ENCODE measurements at regions not wholly inside any gene's neighbourhood (a gene's known extent, or its start where the extent isn't known, plus 50 kb on each side); places are given as distances from the start of the nearest gene placed in this dataset.

DNA sequence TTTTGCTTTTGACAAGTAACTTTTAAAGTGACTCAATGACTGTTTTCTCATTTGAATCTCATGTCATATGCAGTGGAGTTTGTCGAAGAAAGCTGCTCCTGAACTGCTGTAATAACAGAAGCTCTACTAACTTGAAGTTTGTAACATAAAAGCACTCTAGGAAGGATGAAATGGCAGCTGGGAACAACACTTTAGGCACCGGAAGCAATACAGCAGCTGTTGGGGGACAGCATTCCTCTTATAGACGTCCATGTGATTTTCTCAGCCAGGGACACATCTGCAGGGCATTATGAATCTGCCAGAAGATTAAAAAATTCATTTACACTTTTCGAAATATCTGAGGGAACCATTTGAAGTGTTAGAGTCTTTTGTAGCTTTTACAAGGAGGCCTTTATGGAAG, 1035.8 kb downstream of the ADGRL3 start:
- DNase-seq (ENCODE audit: low read depth), result no peak

DNA sequence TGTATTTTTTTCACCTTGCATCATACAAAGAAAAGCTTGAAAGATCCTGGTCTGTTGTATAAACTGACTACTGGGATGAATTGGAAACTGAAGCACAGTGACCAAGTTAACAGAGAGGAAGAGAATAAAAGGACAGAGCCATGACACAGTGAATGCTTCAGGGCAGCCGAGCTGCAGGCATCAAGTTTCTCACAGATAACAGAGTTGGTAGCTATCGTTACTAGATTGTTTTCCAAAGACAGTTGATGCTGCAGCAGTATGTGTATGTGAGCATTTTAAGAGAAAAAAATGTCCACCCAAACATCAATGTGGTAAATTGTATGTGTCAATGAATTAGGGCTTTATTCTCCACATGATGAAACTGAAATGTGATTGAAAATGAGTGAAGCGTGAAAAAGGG, 1032.7 kb downstream of the ADGRL3 start:
- DNase-seq (ENCODE audit: low read depth), result no peak

DNA sequence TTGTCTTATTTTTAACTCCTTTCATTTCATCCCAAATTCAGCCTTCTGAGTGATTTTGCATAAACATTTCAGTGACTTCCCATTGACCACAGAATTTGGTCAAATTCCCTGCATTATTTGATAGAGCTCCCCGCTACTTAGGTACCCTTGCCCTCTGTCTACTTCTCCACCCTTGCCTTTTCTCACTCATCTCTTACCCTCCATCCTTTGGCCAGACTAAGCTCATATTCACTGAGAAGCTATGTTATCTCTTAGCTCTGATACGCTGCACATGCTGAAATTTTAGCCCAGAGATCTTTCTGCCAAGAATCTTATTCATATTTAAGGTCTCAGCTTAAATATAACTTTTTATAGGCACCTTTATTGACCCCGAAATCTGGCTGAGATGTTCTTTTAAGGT, 1031.9 kb downstream of the ADGRL3 start:
- no peak for DNase-seq (ENCODE audit: low read depth)

DNA sequence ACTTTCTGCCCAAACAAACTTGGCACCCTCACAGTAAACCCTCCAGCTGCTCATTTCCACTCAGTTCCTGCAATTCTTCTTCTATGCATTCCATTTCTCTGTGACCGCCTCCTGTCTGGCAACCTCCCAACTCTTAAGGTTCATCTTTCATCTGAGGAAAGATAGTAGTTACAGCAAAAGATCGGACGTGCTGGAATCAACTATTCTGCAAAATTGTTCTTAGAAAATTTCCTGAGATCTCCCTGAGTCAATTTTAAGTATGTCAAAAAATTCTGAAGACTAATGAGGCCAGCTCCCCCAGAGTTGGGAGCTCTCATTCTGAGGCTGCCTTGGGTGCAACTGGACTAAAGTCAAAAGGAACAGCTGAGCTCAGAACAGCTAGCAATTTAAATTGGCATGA, 1026.0 kb downstream of the ADGRL3 start:
- no peak for DNase-seq (ENCODE audit: low read depth)

DNA sequence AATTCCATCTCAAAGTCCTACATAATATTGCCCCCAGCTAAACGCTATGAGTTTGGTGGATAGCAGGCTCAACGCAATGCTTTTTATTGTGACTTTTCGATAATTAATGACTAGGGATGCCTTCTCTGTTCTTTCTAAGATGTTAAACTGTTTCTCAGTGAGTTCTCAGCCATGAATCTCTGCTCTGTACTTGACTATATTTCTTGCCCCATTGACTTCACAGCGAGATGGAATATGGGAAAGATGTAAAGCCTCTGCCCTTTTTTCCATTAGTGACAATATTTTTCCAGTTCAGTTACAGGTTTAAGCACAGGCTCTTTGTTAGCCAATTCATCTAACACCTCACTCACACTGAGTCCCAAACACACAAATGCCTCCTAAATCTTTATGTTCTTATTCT, 1022.0 kb downstream of the ADGRL3 start:
- DNase-seq (ENCODE audit: low read depth), result no peak

DNA sequence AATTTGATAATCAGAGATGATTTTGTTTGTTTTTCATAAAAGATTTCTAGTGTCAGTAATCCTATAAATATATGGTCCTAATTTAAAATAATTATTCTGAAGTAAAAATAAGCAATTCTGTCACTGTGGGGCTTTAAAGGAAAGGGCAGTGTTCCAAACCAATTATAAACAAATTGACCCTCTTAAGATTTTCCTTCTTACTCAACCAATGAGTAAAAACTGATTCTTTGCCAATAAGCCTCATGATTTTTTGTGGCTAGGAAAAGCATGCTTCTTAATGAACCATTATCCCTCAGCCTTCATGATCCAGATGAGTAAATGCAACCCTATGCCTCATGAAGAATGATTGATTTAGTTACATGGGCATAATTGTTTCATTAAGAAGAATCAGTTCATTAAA, 1010.4 kb downstream of the ADGRL3 start:
- DNase-seq (ENCODE audit: low read depth), result no peak

DNA sequence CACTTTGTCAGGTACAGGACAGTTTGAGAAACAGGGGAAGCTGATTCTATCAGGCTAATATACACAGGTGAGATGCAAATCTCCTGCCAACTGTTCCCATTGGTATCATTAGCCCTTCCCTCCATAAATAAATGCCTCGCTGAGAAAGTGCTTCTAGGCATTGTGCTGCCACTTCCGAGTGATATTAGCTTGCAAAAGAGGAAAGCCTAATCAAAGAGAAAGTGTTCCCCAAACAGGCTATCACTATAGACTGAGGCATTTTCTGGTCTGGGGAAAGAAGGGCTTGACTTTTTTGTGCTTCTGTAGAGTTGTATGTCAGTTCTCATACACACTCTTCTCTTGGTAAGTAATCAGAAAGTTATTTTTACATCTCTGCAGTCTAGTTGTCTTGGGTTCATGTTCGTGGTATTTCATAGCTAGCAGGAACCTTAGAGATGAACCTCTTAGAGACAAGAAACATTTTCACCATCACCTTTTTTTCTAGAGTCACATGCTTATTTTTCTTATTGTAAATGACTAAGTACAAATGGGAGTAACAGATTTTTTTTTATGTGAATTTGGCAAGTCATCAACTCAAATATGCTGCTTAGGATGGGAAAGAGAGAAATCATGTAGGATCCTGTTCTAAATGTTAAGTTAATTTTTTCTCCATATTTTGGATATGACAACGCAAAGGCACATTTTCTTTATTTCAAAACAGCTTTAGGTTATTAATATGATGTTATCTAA, 1009.8 kb downstream of the ADGRL3 start:
- no peak for DNase-seq (ENCODE audit: low read depth)

DNA sequence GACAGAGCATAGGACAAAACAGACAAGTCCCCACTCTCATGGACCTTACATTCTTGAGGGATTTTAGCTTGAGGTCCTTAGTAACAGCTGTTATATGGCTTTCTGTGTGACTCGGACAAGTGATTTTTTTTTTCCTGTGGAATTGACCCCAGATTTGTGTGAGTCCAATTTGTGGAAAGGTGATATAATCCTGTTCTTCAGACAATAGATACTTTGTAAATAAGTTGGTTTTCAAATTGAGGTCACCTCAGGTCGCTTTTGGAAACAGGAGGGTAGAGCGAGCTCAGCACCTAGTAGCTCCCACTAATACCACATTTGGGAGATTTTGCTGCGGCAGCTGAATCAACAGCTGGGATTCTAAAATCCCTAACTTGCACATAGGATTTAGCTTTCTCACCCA, 1008.8 kb downstream of the ADGRL3 start:
- no peak for DNase-seq (ENCODE audit: low read depth)

DNA sequence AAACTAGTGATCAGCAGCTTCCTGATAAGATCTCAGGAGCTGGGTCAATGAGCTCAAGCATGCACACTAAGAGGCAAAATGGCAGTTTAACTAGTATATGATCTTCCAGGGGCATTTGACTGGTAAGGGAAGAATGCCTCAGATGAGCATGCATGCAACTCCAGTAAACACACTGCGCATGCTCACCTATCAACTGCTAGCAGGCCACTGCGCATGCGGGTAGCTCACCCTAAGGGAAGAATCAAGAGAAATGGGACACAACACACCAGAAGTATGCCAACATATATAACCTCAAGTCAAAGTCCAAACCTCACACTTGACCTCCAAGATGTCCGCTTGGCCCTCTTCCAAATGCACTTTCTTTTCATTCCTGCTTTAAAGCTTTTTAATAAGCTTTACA, 1004.0 kb downstream of the ADGRL3 start:
- DNase-seq (ENCODE audit: low read depth), result no peak

DNA sequence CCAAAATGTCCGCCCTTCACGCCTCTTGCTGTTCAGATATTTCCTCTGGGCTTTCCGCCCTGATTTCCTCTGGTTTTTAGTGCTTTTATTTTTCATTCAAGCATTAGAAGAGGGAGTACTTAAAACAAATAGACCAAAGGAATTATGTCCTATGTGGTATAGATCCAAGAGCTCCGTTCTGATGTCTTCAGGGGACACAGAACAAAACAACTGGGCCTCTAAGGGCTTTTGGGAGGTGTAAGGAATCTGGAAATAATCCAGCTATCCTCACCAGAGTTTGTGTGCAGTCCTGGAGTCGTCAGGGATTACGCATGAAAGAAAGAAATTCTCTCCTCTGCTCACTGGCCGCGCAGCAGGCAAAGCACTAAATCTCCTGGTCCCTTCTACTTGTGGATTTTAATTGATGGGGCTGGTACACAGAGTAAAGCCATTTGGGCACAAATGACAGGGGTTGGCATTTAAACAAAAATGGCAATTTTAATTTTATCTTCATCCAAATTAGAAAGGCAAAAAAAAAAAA, 999.2 kb downstream of the ADGRL3 start:
- no peak for DNase-seq (ENCODE audit: low read depth)

DNA sequence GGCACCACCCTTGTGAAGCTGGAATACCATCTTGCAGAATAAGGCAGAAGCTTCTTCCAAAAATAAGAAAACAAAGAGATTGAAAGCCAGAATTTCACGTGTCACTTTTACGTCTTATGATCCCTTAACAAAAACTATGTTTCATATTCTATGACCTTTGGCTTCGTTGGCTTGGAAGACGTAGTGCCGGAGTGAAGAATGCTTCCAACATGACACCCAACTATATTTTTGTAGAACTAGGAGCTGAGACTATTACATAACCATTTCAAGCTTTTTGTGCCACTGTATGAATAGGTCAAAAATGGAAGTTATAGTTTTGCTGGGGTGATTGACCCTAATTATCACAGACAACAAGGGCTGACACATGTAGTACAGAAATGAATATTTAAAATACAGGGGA, 996.2 kb downstream of the ADGRL3 start:
- DNase-seq (ENCODE audit: low read depth), result no peak

DNA sequence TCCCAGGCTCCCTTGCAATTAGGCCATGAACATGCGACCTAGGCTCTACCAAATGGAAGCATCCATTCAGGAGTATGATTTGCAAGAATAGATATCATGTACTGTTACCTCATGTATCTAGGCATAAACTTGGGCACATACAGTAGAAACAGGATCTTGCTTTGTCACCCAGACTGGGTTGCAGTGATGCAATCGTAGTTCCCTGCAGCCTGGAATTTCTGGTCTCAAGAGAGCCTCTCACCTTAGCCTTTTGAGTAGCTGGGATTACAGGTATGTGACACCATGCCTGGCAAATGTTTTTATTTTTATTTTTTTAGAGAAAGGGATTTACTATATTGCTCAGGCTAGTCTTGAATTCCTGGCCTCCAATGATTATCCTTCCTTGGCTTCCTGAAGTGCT, 994.2 kb downstream of the ADGRL3 start:
- no peak for DNase-seq (ENCODE audit: low read depth)

DNA sequence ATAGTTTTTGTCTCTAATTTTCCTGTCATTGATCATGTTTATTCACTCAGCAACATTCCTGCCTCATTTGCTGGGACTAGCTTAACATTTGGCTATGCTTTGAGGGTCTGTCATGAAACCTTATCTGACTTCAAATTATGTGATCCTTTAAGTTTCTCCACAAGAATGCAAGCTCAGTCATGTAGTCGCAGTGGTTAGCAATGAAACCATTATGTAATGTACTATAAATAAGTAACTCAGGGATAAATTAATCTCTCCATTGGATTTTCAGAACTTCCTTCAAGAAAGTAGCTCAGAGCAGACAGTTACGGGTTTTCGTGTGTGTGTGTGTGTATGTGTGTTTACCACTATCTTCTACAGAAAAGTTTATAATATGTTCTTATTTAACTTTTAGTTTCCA, 993.6 kb downstream of the ADGRL3 start:
- DNase-seq (ENCODE audit: low read depth), result no peak

DNA sequence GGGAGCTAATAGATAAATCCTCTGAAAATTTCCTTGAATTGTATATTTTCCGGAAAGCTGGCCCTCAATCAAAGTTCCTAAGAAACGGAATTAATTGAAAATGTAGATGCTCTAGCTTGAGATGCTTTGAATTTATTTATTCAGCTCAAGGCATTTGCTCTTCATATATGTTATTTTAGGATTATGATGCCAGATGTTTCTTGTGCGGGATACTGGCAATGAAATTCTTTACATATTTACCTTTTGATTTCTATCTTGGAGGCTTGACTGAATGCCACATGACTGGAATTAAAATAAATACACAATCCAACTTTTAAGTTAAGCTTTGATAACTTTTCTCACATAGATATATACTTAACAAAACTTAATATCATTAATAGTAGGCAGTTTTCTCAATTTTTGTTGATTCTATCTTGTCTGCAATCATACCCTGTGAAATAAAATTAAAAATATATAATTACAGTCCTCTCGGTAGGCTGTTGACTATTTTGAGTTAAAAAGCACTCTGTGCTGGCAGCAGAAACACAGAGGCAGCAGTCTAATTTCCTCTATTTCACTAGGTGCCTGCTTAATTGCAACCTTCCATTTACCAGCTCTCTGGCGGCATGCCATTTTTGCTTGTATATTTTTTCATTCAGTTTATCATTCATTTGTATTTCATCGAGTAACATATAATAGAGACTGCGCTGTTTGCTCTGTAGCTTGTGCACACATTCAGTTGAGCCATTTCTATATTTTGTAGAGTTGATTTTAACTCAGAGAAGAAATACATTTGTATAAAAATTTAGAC, 991.5 kb downstream of the ADGRL3 start:
- no peak for DNase-seq (ENCODE audit: low read depth)

DNA sequence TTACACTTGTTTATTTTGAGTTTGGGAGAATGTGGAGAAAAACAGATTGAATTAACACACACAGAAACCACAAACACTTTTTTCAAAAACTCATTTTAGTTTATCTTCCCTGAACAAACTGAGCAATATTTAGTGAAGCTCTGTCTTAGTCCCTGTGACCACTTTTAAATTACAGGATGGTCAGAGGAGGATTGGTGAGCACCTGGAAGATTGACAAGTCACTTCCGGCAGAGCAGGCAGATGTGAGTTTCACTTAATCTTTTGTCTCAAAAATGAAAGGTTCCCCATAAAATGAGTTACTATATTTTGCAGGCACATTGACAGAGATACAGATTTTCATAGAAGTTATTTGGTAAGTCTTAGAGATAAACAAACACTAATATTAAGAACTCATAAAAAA, 970.1 kb downstream of the ADGRL3 start:
- no peak for DNase-seq (ENCODE audit: low read depth)

DNA sequence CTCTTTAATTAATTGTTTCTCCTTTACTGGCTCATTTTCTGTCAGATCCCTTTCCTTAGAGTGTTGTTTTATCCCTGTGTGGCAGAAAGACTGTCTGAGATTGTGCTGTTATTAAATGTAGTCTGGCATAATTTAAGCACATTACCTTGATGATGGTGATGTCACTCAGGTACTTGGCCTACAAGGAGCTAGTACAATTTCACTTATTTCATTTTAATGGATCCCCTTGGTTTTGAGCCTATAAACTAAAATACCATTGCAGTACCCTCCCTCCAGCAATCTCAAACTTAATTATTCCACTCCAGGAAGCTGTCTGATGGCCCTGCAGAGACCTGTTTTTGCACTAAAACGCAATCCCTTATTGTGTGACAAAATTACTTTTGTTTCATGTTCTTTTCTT, 968.6 kb downstream of the ADGRL3 start:
- DNase-seq (ENCODE audit: low read depth), result no peak

DNA sequence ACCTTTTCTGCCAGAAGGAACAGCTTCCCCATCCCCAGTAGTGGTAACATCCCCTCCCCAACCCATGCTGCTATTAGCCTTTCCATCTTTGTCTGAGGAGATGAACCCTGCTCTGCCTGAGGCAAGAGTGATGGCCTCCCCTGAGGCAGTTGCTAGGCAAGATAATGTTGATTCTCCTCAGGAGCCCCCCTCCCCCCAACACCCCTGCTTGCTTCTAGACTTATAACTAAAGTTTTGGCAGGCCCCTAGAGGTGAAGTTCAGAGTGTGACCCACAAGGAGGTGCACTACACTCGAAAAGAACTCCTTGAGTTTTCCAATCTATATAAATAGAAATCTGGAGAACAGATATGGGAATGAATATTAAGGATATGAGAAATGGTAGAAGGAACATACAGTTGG, 962.5 kb downstream of the ADGRL3 start:
- no peak for DNase-seq (ENCODE audit: low read depth)

DNA sequence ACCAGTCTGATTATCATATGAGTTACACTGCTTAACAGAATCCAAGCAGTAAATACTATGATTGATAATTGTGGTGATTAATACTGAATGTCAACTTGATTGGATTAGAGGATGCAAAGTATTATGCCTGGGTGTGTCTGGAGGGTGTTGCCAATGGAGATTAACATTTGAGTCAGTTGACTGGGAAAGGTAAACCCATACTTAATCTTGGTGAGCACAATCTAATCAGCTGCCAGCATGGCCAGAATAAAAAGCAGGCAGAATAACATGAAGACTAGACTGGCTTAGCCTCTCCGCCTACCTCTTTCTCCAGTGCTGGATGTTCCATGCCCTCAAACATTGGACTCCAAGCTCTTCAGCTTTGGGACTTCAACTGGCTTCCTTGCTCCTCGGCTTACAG, 961.3 kb downstream of the ADGRL3 start:
- DNase-seq (ENCODE audit: low read depth), result no peak

DNA sequence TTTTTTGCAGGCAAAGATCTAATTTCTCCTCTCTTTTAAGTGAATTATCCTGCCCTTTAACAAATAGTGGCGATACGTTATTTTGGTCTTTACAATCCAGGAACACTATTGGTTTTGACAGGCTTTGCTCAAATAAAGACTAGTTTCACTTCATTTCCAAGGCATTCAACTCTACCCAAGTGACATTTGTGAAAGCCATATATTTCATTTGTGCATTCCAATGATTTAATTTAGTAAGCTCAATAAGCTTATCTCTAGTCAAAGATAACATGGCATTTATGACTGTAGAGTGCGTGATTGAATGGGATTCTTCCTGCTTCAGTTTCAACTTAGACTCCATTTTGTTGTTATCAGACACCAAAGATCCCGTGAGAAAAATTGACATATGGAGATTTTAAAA, 959.8 kb downstream of the ADGRL3 start:
- DNase-seq (ENCODE audit: low read depth), result no peak

DNA sequence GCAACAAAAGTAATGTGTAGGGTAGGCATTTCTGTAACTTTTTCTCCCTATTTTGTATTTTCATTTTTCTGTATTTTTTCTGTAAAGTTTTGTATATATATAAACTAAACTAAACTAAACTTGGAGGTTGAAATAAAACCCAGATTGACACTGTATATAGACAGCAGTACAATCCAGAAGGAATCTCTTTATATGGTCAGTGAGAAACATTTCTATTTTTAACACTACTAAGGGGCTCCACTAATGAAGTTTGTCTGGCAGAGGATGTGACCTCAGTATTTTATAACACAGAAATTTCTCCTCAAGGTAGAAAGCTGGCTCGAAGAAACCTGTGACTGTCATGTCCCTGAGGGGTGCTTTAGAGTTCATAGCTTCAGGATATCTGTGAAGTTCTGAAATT, 959.2 kb downstream of the ADGRL3 start:
- DNase-seq (ENCODE audit: low read depth), result no peak

DNA sequence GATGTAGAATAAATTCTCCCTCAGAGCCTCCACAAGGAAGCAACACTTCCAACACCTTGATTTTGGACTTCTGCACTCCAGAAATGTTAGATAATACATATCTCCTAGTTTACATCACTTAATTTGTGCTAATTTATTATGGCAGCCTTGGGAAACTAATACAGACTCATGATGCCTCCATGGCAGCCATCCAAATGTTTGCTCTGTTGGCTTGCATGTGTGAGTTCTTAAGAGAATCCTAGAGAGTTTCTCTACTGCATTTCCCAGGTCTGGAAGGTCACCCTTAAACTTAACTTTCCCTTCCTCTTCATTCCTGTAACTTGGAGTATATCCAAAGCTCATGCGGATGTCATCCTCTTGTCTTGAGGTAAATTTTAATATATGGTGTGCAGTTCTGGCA, 956.1 kb downstream of the ADGRL3 start:
- DNase-seq (ENCODE audit: low read depth), result no peak

DNA sequence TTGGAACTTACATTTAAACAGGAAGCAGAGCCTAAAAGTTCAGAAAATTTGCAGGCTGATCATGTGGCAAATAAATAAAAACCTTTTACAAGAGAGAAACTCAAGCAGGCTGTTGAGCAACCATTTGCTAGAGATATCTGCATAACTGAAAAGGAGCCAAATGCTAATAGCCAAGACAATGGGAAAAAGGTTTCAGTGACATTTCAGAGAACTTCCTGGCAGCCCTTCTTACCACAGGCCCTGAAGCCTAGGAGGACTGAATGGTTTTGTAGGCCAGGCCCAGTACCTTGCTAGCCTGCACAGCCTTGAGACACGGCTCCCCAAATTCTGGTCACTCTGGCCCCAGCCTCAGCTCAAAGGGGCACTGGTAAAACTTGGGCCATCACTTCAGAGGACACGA, 945.1 kb downstream of the ADGRL3 start:
- no peak for DNase-seq (ENCODE audit: low read depth)

DNA sequence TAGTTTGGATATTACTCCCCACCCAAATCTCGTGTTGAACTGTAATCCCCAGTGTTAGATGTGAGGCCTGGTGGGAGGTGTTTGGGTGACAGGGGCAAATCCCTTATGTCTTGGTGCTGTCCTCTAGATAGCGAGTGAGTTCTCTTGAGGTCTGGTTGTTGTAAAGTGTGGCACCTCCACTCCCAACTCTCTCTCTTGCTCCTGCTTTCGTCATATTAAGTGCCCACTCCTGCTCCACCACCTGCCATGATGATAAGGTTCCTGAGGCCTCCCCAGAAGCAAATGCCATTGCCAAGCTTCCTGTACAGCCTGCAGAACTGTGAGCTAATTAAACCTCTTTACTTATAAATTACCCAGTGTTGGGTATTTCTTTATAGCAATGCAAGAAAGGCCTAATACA, 944.3 kb downstream of the ADGRL3 start:
- DNase-seq (ENCODE audit: low read depth), result no peak
